ENCODE measurements at regions not wholly inside any gene's neighbourhood (a gene's known extent, or its start where the extent isn't known, plus 50 kb on each side); places are given as distances from the start of the nearest gene placed in this dataset.
"Not testable (repeated sequence)": the region's sequence is repeated elsewhere in the genome, so short reads cannot be mapped to it uniquely, and the experiment has no call there.

GRCh38 chr15:20643829-20644425 lies 102.3 kb upstream of the GOLGA6L6 start:
- H3K4me3 ChIP-seq (ENCODE audit: low read depth, low read length), result no peak overlapping the region
- DNase-seq (ENCODE audit: low read depth), result no peak
- TF ChIP-seq MYC (IDR thresholded peaks at IDR 0.05; ENCODE audit: low read depth, low read length), result no peak
- no peak for TF ChIP-seq POLR2A (IDR thresholded peaks at IDR 0.05; ENCODE audit: extremely low read depth, insufficient read length)
- no peak for TF ChIP-seq CTCF (IDR thresholded peaks at IDR 0.05; ENCODE audit: low read depth, low read length)
- TF ChIP-seq MAX (IDR thresholded peaks at IDR 0.05; ENCODE audit: low read depth, low read length), result no peak

- no peak for DNase-seq (ENCODE audit: low read depth)
- H3K4me3 ChIP-seq (ENCODE audit: low read depth, low read length), result no peak overlapping the region
- TF ChIP-seq POLR2A (IDR thresholded peaks at IDR 0.05; ENCODE audit: extremely low read depth, insufficient read length) (no peak), MAX (IDR thresholded peaks at IDR 0.05; ENCODE audit: low read depth, low read length) (no peak), MYC (IDR thresholded peaks at IDR 0.05; ENCODE audit: low read depth, low read length) (no peak), CTCF (IDR thresholded peaks at IDR 0.05; ENCODE audit: low read depth, low read length) (no peak)
Measured at GRCh38 chr15:20643024-20643770, 101.6 kb upstream of the GOLGA6L6 start.

GRCh38 chr15:20642054-20642767 lies 100.6 kb upstream of the GOLGA6L6 start:
- H3K4me3 ChIP-seq (ENCODE audit: low read depth, low read length), result no peak overlapping the region
- no peak for DNase-seq (ENCODE audit: low read depth)
- TF ChIP-seq MYC (IDR thresholded peaks at IDR 0.05; ENCODE audit: low read depth, low read length), result no peak
- no peak for TF ChIP-seq POLR2A (IDR thresholded peaks at IDR 0.05; ENCODE audit: extremely low read depth, insufficient read length)
- no peak for TF ChIP-seq MAX (IDR thresholded peaks at IDR 0.05; ENCODE audit: low read depth, low read length)
- no peak for TF ChIP-seq CTCF (IDR thresholded peaks at IDR 0.05; ENCODE audit: low read depth, low read length)

GRCh38 chr15:20640427-20640826 lies 98.8 kb upstream of the GOLGA6L6 start:
- not testable (repeated sequence) for H3K4me3 ChIP-seq (ENCODE audit: low read depth, low read length); DNase-seq (ENCODE audit: low read depth)

GRCh38 chr15:20639224-20639623 lies 97.6 kb upstream of the GOLGA6L6 start:
- not testable (repeated sequence) for H3K4me3 ChIP-seq (ENCODE audit: low read depth, low read length); DNase-seq (ENCODE audit: low read depth)

GRCh38 chr15:20637499-20637898 lies 95.9 kb upstream of the GOLGA6L6 start:
- DNase-seq (ENCODE audit: low read depth), result not testable (repeated sequence)

GRCh38 chr15:20629526-20629925 lies 87.9 kb upstream of the GOLGA6L6 start:
- DNase-seq (ENCODE audit: low read depth); H3K4me3 ChIP-seq (ENCODE audit: low read depth, low read length): not testable (repeated sequence)

More at GRCh38 chr15:20637499-20637898, 95.9 kb upstream of the GOLGA6L6 start:
- not testable (repeated sequence) for H3K4me3 ChIP-seq (ENCODE audit: low read depth, low read length)

- H3K4me3 ChIP-seq (ENCODE audit: low read depth, low read length); DNase-seq (ENCODE audit: low read depth): not testable (repeated sequence)
Measured at GRCh38 chr15:20628538-20628937, 86.9 kb upstream of the GOLGA6L6 start.

- not testable (repeated sequence) for DNase-seq (ENCODE audit: low read depth); H3K4me3 ChIP-seq (ENCODE audit: low read depth, low read length)
Measured at GRCh38 chr15:20625469-20625868, 83.9 kb upstream of the GOLGA6L6 start.

Measured in NB4 (cell line).